CD4-positive, alpha-beta memory T cell (primary cell): ENCODE measurements at regions not wholly inside any gene's neighbourhood (a gene's known extent, or its start where the extent isn't known, plus 50 kb on each side); places are given as distances from the start of the nearest gene placed in this dataset.

Source experiments
- CTCF ChIA-PET: fragments of 350-600 bp; sonication (Branson Sonifier 250); formaldehyde crosslinking; loops from one replicate; lab custom pipeline; 2021; ENCODE audit warnings: inconsistent platforms; ENCODE audit not compliant: partially characterized antibody; lab: Charles Lee
- POLR2A ChIA-PET: fragments of 350-600 bp; sonication (Branson Sonifier 250); formaldehyde crosslinking; loops from one replicate; lab custom pipeline; 2021; ENCODE audit not compliant: partially characterized antibody; lab: Charles Lee
- DNase-seq, 5 donors: peaks; one replicate each; pipeline versions ENCODE4 v3.0.0 to v3.0.0-alpha.2; 2020 to 2022; ENCODE audit warnings: mixed read lengths in 1 of 5
- H3K27ac ChIP-seq: one replicate; pipeline ENCODE4 v1.7.0; 2013; ENCODE audit warnings: low read depth, low read length
- H3K27me3 ChIP-seq: 2 replicates; pipeline ENCODE4 v1.7.0; 2013; ENCODE audit warnings: mild to moderate bottlenecking, low read length, moderate library complexity; ENCODE audit not compliant: insufficient read depth
- H3K36me3 ChIP-seq: 2 replicates; pipeline ENCODE4 v1.7.0; 2013; ENCODE audit warnings: mild to moderate bottlenecking, low read length, moderate library complexity; ENCODE audit not compliant: insufficient read depth
- H3K4me1 ChIP-seq: 2 replicates; pipeline ENCODE4 v1.7.0; 2013; ENCODE audit warnings: mild to moderate bottlenecking, low read length, moderate library complexity; ENCODE audit not compliant: insufficient read depth
- H3K4me3 ChIP-seq, 2 donors: one replicate each; pipeline ENCODE4 v1.7.0; 2013; ENCODE audit warnings: low read length in 2 of 2, mild to moderate bottlenecking in 1 of 2
- H3K9me3 ChIP-seq, 2 donors: one replicate each; pipeline ENCODE4 v1.7.0; 2013; ENCODE audit warnings: low read length in 2 of 2, control low read depth in 1 of 2; ENCODE audit not compliant: control insufficient read depth in 1 of 2
- H3K27ac Mint-ChIP-seq, 7 donors: one replicate each; pipeline ENCODE4 v1.8.0; 2020 to 2021; ENCODE audit warnings: mixed read lengths in 7 of 7, mild to moderate bottlenecking in 6 of 7, inconsistent platforms in 3 of 7, moderate library complexity in 3 of 7
- H3K27me3 Mint-ChIP-seq, 2 donors: one replicate each; pipeline ENCODE4 v1.8.0; 2020 to 2021; ENCODE audit warnings: mixed read lengths in 2 of 2
- H3K36me3 Mint-ChIP-seq, 2 donors: one replicate each; pipeline ENCODE4 v1.8.0; 2020 to 2021; ENCODE audit warnings: mixed read lengths in 2 of 2, inconsistent platforms in 1 of 2, mild to moderate bottlenecking in 1 of 2
- H3K4me1 Mint-ChIP-seq, 4 donors: one replicate each; pipeline ENCODE4 v1.8.0; 2020 to 2021; ENCODE audit warnings: mixed read lengths in 4 of 4, mild to moderate bottlenecking in 1 of 4
- H3K4me3 Mint-ChIP-seq, 8 donors: one replicate each; pipeline ENCODE4 v1.8.0; 2020 to 2021; ENCODE audit warnings: mixed read lengths in 8 of 8, mild to moderate bottlenecking in 7 of 8, moderate library complexity in 6 of 8, inconsistent platforms in 3 of 8
- H3K9me3 Mint-ChIP-seq, 8 donors: one replicate each; pipeline ENCODE4 v1.8.0; 2020 to 2021; ENCODE audit warnings: mixed read lengths in 8 of 8, mild to moderate bottlenecking in 5 of 8, inconsistent platforms in 3 of 8, moderate library complexity in 1 of 8
- intact Hi-C: fragments of 100-400 bp; cut with micrococcal nuclease; formaldehyde crosslinking; loops from one replicate; pipeline ENCODE4 v1.15.1; 2023

DNA sequence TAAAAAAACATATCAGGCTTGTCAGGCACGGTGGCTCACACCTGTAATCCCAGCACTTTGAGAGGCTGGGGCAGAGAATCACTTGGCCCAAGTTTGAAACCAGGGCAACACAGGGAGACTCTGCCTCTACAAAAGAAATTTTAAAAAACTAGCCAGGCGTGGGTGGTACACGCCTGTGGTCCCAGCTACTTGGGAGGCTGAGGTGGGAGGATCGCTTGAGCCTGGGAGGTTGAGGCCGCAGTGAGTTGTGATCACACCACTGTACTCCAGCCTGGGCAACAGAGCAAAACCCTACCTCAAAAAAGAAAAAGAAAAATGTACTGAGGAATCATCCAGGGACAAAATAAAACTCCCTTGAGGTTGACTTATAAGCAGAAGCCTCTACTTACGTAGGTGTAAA, 149.9 kb upstream of the KLF14 start:
- intact Hi-C loops: no loop called here
- H3K9me3 Mint-ChIP-seq: peaks cover 0 to 1% (median 0%) of the 10 kb centered on the region in 8 donors
- ChIA-PET CTCF (interaction anchor here (1.4 to 5.4 kb wide), 2 partner anchors 12 to 156 kb away, joined by 5 to 58 read pairs; no protein-coding TSS in a partner anchor), POLR2A (no interaction called here)
- no peaks in the 10 kb centered on the region for H3K27me3 Mint-ChIP-seq
- Histone ChIP-seq H3K27me3 (no peaks in the 10 kb centered on the region), H3K36me3 (peaks cover 68% of the 10 kb centered on the region), H3K9me3 (no peaks in the 10 kb centered on the region), H3K27ac (no peak overlapping the region), H3K4me1 (peaks cover 12% of the 10 kb centered on the region), H3K4me3 (no peak overlapping the region)
- H3K36me3 Mint-ChIP-seq: peaks cover 50 to 90% of the 10 kb centered on the region in 2 donors
- H3K4me1 Mint-ChIP-seq: peaks cover 29 to 75% (median 58%) of the 10 kb centered on the region in 4 donors
- H3K27ac Mint-ChIP-seq: peak overlapping the region in 3 of 7 donors; percentile 47 to 67 (median 59)
- no peak for DNase-seq
- peak overlapping the region in 1 of 8 donors; percentile 66 for H3K4me3 Mint-ChIP-seq

DNA sequence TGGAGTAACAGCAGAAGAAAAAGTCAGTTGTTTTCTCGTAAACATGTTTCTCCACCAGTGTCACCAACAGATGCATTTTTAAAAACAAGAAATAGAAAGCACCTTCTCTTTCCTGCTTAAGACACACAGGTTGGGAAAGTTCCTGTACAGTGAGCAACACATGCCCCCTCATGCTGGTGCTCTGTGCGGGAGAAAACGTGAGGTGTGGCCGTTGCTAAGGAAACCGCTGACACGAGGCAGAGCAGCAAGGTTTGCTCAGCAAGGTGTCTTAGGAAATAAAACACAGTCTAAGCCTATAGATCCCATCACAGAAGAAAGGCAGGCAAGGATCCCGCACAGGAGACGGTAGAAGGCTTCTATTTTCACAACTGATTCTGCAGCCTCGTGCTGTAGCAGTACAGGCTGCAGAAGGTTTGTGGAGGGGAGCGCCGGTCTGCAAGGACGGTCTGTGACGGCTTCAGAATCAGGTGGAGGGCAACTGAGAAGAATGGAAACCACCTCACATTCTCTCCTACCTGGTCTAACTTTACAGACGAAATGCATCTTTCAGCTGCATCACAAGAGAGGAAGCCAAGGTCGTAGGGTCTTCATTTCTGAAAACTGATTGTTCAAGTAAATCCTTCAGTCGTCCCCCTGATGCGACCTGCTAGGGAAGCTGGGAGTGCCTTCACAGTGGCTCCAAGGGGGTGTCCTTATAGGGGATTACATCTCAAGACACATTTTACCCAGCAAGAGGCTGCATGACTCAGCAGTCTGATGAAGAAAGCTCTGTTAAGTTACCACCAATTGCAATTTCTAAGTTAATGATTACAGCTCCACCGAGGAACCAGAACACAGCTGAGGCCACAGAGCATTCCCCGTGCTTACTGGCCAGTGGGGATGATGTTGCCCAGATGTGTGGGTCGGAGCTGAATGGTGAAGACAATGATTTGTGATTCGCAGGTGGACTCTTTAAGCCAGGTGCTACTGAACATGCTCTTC, 150.7 kb upstream of the KLF14 start:
- no peaks in the 10 kb centered on the region for H3K27me3 ChIP-seq
- H3K36me3 ChIP-seq: peaks cover 62% of the 10 kb centered on the region
- Mint-ChIP-seq H3K36me3 (peaks cover 47 to 84% of the 10 kb centered on the region in 2 donors), H3K27ac (peak overlapping the region; percentile 47 to 88 (median 74)), H3K4me3 (peak overlapping the region in 4 of 8 donors; percentile 20 to 66 (median 48)), H3K27me3 (no peaks in the 10 kb centered on the region), H3K4me1 (peaks cover 27 to 72% (median 55%) of the 10 kb centered on the region in 4 donors), H3K9me3 (peaks cover 0 to 1% (median 0%) of the 10 kb centered on the region in 8 donors)
- peaks cover 14% of the 10 kb centered on the region for H3K4me1 ChIP-seq
- no peak overlapping the region for H3K4me3 ChIP-seq
- no peak for DNase-seq
- CTCF ChIA-PET: interaction anchor here (0.8 to 5.4 kb wide), 6 partner anchors 9 to 417 kb away, joined by 3 to 58 read pairs (median 5); no protein-coding TSS in a partner anchor
- no peaks in the 10 kb centered on the region for H3K9me3 ChIP-seq
- POLR2A ChIA-PET: interaction anchor here (2.7 kb wide), 1 partner anchor 12 kb away, joined by 7 read pairs; no protein-coding TSS in a partner anchor
- no peak overlapping the region for H3K27ac ChIP-seq
- intact Hi-C loops: no loop called here

DNA sequence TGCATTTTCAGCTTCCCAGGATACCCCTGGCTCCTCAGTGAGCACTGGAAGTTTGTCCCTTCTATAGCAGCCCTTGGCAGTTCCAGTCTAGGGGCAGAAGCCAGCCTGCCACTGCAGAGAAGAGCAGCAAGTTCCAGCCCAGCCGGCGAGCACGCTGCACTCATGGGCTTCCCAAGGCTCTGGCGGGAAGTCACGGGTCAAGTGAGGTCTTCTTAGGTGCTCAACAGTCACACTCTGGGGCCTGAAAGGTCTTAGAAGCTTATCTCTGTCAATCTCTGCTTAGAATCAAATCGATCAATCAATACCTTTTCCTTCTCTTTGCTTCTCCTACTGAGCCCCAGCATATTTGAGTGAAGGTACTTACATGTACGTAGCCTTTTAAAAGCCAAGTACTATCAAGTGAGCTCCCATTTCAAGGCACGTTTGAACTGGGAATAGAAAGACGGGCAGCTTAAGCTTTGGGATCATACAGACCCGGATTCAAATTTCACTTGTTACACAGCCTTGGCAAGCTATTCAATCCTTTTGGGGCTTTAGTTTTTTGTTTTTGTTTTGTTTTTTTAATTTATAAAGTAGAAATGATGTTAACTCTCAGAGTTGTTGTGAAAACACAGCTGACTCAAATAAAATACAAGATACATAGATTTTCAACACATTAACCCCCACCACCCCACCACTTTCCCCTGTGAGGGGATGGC, 152.6 kb upstream of the KLF14 start:
- Mint-ChIP-seq H3K27me3 (no peaks in the 10 kb centered on the region), H3K4me1 (peaks cover 20 to 77% (median 56%) of the 10 kb centered on the region in 4 donors), H3K4me3 (peak overlapping the region in 3 of 8 donors; percentile 7 to 56 (median 21)), H3K9me3 (peaks cover 0 to 1% (median 0%) of the 10 kb centered on the region in 8 donors), H3K36me3 (peaks cover 54 to 87% of the 10 kb centered on the region in 2 donors), H3K27ac (peak overlapping the region in 3 of 7 donors; percentile 61 to 79 (median 73))
- CTCF ChIA-PET: interaction anchor here (1.5 to 5.4 kb wide), 3 partner anchors 10 to 121 kb away, joined by 4 to 58 read pairs (median 6); no protein-coding TSS in a partner anchor
- H3K36me3 ChIP-seq: peaks cover 65% of the 10 kb centered on the region
- H3K9me3 ChIP-seq: no peaks in the 10 kb centered on the region
- no peaks in the 10 kb centered on the region for H3K27me3 ChIP-seq
- peaks cover 14% of the 10 kb centered on the region for H3K4me1 ChIP-seq
- H3K4me3 ChIP-seq: no peak overlapping the region
- POLR2A ChIA-PET: interaction anchor here (2.7 kb wide), 1 partner anchor 10 kb away, joined by 7 read pairs; no protein-coding TSS in a partner anchor
- no peak overlapping the region for H3K27ac ChIP-seq
- no peak for DNase-seq
- intact Hi-C loops: no loop called here

DNA sequence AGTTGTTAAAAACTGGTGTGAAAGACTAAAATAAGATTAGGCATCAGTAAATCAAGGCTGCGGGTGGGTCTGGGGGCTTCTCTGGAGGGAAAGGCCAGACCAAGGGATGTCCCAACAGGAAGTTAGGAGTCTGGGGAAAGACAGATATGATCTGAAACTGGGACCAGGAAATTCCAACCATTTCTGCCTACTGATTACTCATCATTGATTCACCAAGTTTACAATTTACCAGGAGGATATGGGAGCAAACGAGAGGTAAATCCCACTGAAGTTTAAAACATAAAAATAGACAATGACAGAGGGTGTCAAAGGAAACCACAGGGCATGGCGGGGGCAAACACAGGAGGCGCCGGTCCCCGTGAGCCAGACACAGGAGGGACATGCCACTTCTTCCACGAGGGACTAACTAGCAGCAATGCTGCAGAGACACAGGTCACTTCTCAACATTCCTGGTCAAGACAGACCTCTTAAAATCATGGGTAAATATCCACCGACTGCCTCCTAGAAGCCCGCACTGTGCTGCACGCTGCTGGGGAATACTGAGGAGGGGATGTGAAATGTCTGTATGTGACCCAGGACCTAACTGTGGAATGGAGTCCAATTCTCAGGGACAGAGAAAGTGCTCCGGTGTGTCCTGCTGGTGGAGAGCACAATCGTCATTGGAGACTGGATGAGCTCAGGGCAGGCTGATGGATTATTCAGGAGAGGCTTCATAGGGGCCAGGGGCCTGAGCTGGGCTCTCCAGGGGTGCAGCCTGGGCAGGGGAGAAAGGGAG, 153.4 kb upstream of the KLF14 start:
- Mint-ChIP-seq H3K27me3 (no peaks in the 10 kb centered on the region), H3K27ac (peak overlapping the region in 5 of 7 donors; percentile 58 to 79 (median 74)), H3K4me1 (peaks cover 20 to 71% (median 51%) of the 10 kb centered on the region in 4 donors), H3K9me3 (peaks cover 0 to 1% (median 0%) of the 10 kb centered on the region in 8 donors), H3K4me3 (peak overlapping the region in 1 of 8 donors; percentile 8), H3K36me3 (peaks cover 47 to 81% of the 10 kb centered on the region in 2 donors)
- no peak overlapping the region for H3K4me3 ChIP-seq
- H3K27me3 ChIP-seq: no peaks in the 10 kb centered on the region
- DNase-seq: no peak
- no peak overlapping the region for H3K27ac ChIP-seq
- peaks cover 58% of the 10 kb centered on the region for H3K36me3 ChIP-seq
- intact Hi-C loops: no loop called here
- peaks cover 14% of the 10 kb centered on the region for H3K4me1 ChIP-seq
- H3K9me3 ChIP-seq: no peaks in the 10 kb centered on the region
- ChIA-PET POLR2A (interaction anchor here (1.4 to 2.7 kb wide), 2 partner anchors 10 kb away, joined by 3 to 7 read pairs; no protein-coding TSS in a partner anchor), CTCF (interaction anchor here (1.3 to 5.4 kb wide), 2 partner anchors 9 to 153 kb away, joined by 5 to 58 read pairs; no protein-coding TSS in a partner anchor)

DNA sequence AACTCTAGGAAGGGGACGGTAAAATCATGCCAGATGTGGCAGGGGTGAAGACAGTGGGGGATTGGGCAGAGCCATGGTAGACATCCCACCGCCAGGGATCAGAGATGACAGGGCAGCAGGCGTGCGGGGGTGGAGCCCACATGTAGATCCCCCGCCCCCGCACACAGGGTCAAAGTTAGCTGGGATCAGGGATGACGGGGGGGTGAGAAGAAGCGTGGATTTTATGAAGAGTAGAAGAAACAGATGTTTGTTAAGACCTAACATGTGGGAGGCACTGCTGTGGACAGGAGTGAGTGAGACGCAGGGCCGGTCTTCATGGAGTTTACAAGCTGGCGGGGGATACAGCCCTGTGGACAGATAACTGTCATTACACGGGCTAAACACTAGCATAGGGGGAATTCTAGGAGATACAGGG, 154.0 kb upstream of the KLF14 start:
- H3K27me3 Mint-ChIP-seq: no peaks in the 10 kb centered on the region
- Histone ChIP-seq H3K27me3 (no peaks in the 10 kb centered on the region), H3K27ac (no peak overlapping the region), H3K4me1 (peaks cover 14% of the 10 kb centered on the region), H3K36me3 (peaks cover 52% of the 10 kb centered on the region), H3K9me3 (no peaks in the 10 kb centered on the region), H3K4me3 (no peak overlapping the region)
- POLR2A ChIA-PET: interaction anchor here (1.0 to 1.4 kb wide), 2 partner anchors 10 to 25 kb away, joined by 3 to 4 read pairs; no protein-coding TSS in a partner anchor
- peak overlapping the region in 1 of 8 donors; percentile 58 for H3K4me3 Mint-ChIP-seq
- peak overlapping the region in 6 of 7 donors; percentile 20 to 79 (median 74) for H3K27ac Mint-ChIP-seq
- H3K9me3 Mint-ChIP-seq: peaks cover 0 to 1% (median 0%) of the 10 kb centered on the region in 8 donors
- peaks cover 22 to 73% (median 53%) of the 10 kb centered on the region in 4 donors for H3K4me1 Mint-ChIP-seq
- intact Hi-C loops: no loop called here
- CTCF ChIA-PET: interaction anchor here (1.3 to 5.4 kb wide), 2 partner anchors 8 to 152 kb away, joined by 5 to 58 read pairs; no protein-coding TSS in a partner anchor
- H3K36me3 Mint-ChIP-seq: peaks cover 46 to 81% of the 10 kb centered on the region in 2 donors
- DNase-seq: no peak

DNA sequence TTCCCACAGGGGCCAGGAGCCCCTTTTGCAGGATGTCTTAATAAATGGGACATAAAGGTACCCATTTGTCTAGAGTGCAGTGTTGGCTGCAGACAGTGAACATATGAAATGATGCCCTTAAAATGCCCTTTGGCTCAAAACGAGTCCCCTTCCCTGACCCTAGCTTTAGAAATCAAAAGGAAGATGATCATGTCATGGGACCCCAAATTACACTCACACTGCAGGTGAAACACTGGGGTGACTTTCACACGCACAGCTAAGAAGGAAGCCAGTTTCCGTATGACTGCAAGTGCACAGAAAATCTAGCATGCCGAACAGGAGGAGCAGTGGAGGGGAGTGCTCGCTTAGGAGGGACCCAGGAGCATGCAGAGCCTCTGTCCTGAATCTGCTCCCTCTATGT, 154.5 kb upstream of the KLF14 start:
- ChIA-PET POLR2A (interaction anchor here (1.0 to 1.4 kb wide), 2 partner anchors 11 to 25 kb away, joined by 3 to 4 read pairs; no protein-coding TSS in a partner anchor), CTCF (interaction anchor here (1.0 to 5.4 kb wide), 3 partner anchors 8 to 152 kb away, joined by 4 to 58 read pairs (median 5); no protein-coding TSS in a partner anchor)

More for the DNA sequence above, 154.5 kb upstream of the KLF14 start:
- no peak for DNase-seq
- H3K4me3 ChIP-seq: no peak overlapping the region
- H3K9me3 Mint-ChIP-seq: peaks cover 0 to 1% (median 0%) of the 10 kb centered on the region in 8 donors
- peak overlapping the region in 5 of 7 donors; percentile 29 to 73 (median 43) for H3K27ac Mint-ChIP-seq
- no peaks in the 10 kb centered on the region for H3K9me3 ChIP-seq
- H3K4me1 Mint-ChIP-seq: peaks cover 23 to 76% (median 55%) of the 10 kb centered on the region in 4 donors
- peaks cover 44 to 80% of the 10 kb centered on the region in 2 donors for H3K36me3 Mint-ChIP-seq
- H3K27ac ChIP-seq: no peak overlapping the region
- H3K27me3 Mint-ChIP-seq: no peaks in the 10 kb centered on the region
- H3K27me3 ChIP-seq: no peaks in the 10 kb centered on the region
- intact Hi-C loops: no loop called here
- peaks cover 51% of the 10 kb centered on the region for H3K36me3 ChIP-seq
- peaks cover 16% of the 10 kb centered on the region for H3K4me1 ChIP-seq
- H3K4me3 Mint-ChIP-seq: peak overlapping the region in 2 of 8 donors; percentile 20 to 51
